HCT116 (cell line): ENCODE measurements at regions not wholly inside any gene's neighbourhood (a gene's known extent, or its start where the extent isn't known, plus 50 kb on each side); places are given as distances from the start of the nearest gene placed in this dataset.

ENCODE experiments used
- ATAC-seq: fragments of 200-7000 bp; cut with Tn5 transposase; 2 replicates; pipeline ENCODE4 v1.9.1; 2020; ENCODE audit warnings: mild to moderate bottlenecking, moderate library complexity
- BruUV-seq: library from RNA; stranded (reverse); fragments of 400-500 nt; replicated peaks from 2 replicates; lab custom pipeline; 2021; lab: Mats Ljungman, UMichigan
- CTCF ChIA-PET: fragments of 300-600 bp; sonication (Branson Sonifier 250); formaldehyde crosslinking; loops from one replicate; lab custom pipeline; 2021; ENCODE audit warnings: antibody characterized with exemption; lab: Charles Lee
- POLR2A ChIA-PET: fragments of 300-600, 350-600 bp; sonication (Branson Sonifier 250); formaldehyde crosslinking; loops from one replicate; lab custom pipeline; 2021; ENCODE audit warnings: antibody characterized with exemption; lab: Charles Lee
- RAD21 ChIA-PET, 2 experiments: fragments of 300-600 bp; sonication (Branson Sonifier 250); formaldehyde crosslinking; loops; one replicate each; lab custom pipeline; 2023; ENCODE audit warnings: low total read pairs in 2 of 2; ENCODE audit not compliant: uncharacterized antibody in 2 of 2, unreplicated experiment in 2 of 2, low non-redundant PET in 1 of 2; lab: Charles Lee
- DNase-seq: peaks from one replicate; pipeline ENCODE4 v3.0.0-alpha.2; 2010; ENCODE audit warnings: low read depth, low spot score
- H2AFZ ChIP-seq: fragments of 200-600 bp; shearing (Covaris generic), sonication (generic); 2 replicates; pipeline ENCODE4 v1.6.1; 2017; ENCODE audit warnings: low read depth, mixed run types, mixed read lengths, antibody characterized with exemption, low read length; ENCODE audit not compliant: poor library complexity, severe bottlenecking
- H3K27ac ChIP-seq: 2 replicates; pipeline ENCODE4 v1.5.1; 2012; ENCODE audit warnings: low read depth, low read length
- H3K27me3 ChIP-seq: fragments of 200-600 bp; sonication (generic); 2 replicates; pipeline ENCODE4 v1.6.1; 2016; ENCODE audit warnings: mixed run types, low read length, mixed read lengths; ENCODE audit not compliant: insufficient read depth
- H3K36me3 ChIP-seq, 2 experiments: fragments of 200-500 bp in 1 of 2; fragments of 200-600 bp in 1 of 2; sonication (Bioruptor generic) in 1 of 2; sonication (generic) in 1 of 2; 2 replicates each; pipeline versions ENCODE4 v1.5.1 to v1.6.1; 2014 to 2016; ENCODE audit warnings: low read length in 2 of 2, inconsistent platforms in 1 of 2, mixed read lengths in 1 of 2, mixed run types in 1 of 2; ENCODE audit not compliant: insufficient read depth in 2 of 2, control insufficient read depth in 1 of 2
- H3K4me1 ChIP-seq, 2 experiments: fragments of 200-600 bp in 1 of 2; sonication (generic) in 1 of 2; 2 replicates each; pipeline versions ENCODE4 v1.5.1 to v1.6.1; 2012 to 2017; ENCODE audit warnings: low read length in 2 of 2, inconsistent platforms in 1 of 2, mild to moderate bottlenecking in 1 of 2, mixed read lengths in 1 of 2, mixed run types in 1 of 2, moderate library complexity in 1 of 2; ENCODE audit not compliant: insufficient read depth in 2 of 2, control insufficient read depth in 1 of 2
- H3K4me2 ChIP-seq: fragments of 200-600 bp; sonication (generic); 2 replicates; pipeline ENCODE4 v1.6.1; 2017; ENCODE audit warnings: mixed run types, low read length, mixed read lengths
- H3K4me3 ChIP-seq, 2 experiments: fragments of 200-600 bp in 1 of 2; sonication (generic) in 1 of 2; replicated peaks in 1 of 2; 2 replicates each; pipeline ENCODE4 v1.5.1; 2011 to 2016; ENCODE audit warnings: low read length in 2 of 2, control low read depth in 1 of 2, low read depth in 1 of 2, mild to moderate bottlenecking in 1 of 2, mixed read lengths in 1 of 2, mixed run types in 1 of 2
- H3K79me2 ChIP-seq: fragments of 200-600 bp; sonication (generic); 2 replicates; pipeline ENCODE4 v1.6.1; 2017; ENCODE audit warnings: mild to moderate bottlenecking, mixed run types, low read length, moderate library complexity, mixed read lengths; ENCODE audit not compliant: insufficient read depth
- H3K9ac ChIP-seq: fragments of 200-600 bp; sonication (generic); 2 replicates; pipeline ENCODE4 v1.6.1; 2016; ENCODE audit warnings: low read length, mixed read lengths
- H3K9me2 ChIP-seq: fragments of 200-600 bp; sonication (generic), shearing (Covaris generic); 2 replicates; pipeline ENCODE4 v1.6.1; 2017; ENCODE audit warnings: mixed run types, mild to moderate bottlenecking, moderate library complexity; ENCODE audit not compliant: insufficient read depth
- H3K9me3 ChIP-seq, 2 experiments: fragments of 200-500 bp in 1 of 2; fragments of 200-600 bp in 1 of 2; sonication (Bioruptor generic) in 1 of 2; sonication (generic) in 1 of 2; 2 replicates each; pipeline ENCODE4 v1.6.1; 2014 to 2017; ENCODE audit warnings: low read length in 2 of 2, mixed read lengths in 2 of 2, inconsistent platforms in 1 of 2, low read depth in 1 of 2, mild to moderate bottlenecking in 1 of 2, mixed run types in 1 of 2, moderate library complexity in 1 of 2; ENCODE audit not compliant: control insufficient read depth in 1 of 2, insufficient read depth in 1 of 2
- H4K20me1 ChIP-seq: fragments of 200-600 bp; sonication (generic), shearing (Covaris generic); 2 replicates; pipeline ENCODE4 v1.6.1; 2017; ENCODE audit warnings: mixed run types, mild to moderate bottlenecking, moderate library complexity; ENCODE audit not compliant: insufficient read depth
- CBX3 ChIP-seq: IDR thresholded peaks from 2 replicates; pipeline ENCODE4 v1.6.1; 2012; ENCODE audit warnings: low read depth
- CEBPB ChIP-seq: IDR thresholded peaks from 2 replicates; pipeline ENCODE4 v1.6.1; 2012; ENCODE audit warnings: low read depth
- CTCF ChIP-seq, 3 experiments: fragments of 200-600 bp in 1 of 3; sonication (generic) in 1 of 3; IDR thresholded peaks in 2 of 3; conservative IDR thresholded peaks in 1 of 3; 2 replicates each; pipeline ENCODE4 v1.5.1; 2012 to 2017; ENCODE audit warnings: low read depth in 2 of 3, low read length in 2 of 3, antibody characterized with exemption in 1 of 3, borderline replicate concordance in 1 of 3, control low read depth in 1 of 3, mild to moderate bottlenecking in 1 of 3, mixed read lengths in 1 of 3, mixed run types in 1 of 3, moderate library complexity in 1 of 3; ENCODE audit not compliant: insufficient read depth in 1 of 3
- ELF1 ChIP-seq: IDR thresholded peaks from 2 replicates; pipeline ENCODE4 v1.6.1; 2012; ENCODE audit warnings: low read depth, borderline replicate concordance
- EZH2phosphoT487 ChIP-seq: fragments of 200-600 bp; IDR thresholded peaks from 2 replicates; pipeline ENCODE4 v1.6.1; 2018; ENCODE audit warnings: antibody characterized with exemption, borderline replicate concordance
- FOSL1 ChIP-seq: IDR thresholded peaks from 2 replicates; pipeline ENCODE4 v1.6.1; 2012; ENCODE audit warnings: low read depth
- JUND ChIP-seq: IDR thresholded peaks from 2 replicates; pipeline ENCODE4 v1.6.1; 2012
- POLR2A ChIP-seq: IDR thresholded peaks from 2 replicates; pipeline ENCODE4 v1.7.0; 2011; ENCODE audit warnings: borderline replicate concordance; ENCODE audit not compliant: insufficient read depth, insufficient read length; ENCODE audit errors: extremely low read depth
- POLR2AphosphoS5 ChIP-seq: IDR thresholded peaks from 2 replicates; pipeline ENCODE4 v1.6.1; 2011; ENCODE audit warnings: mild to moderate bottlenecking, low read depth, low read length, moderate library complexity
- REST ChIP-seq: IDR thresholded peaks from 2 replicates; pipeline ENCODE4 v1.6.1; 2012; ENCODE audit warnings: low read depth
- SIN3A ChIP-seq: IDR thresholded peaks from 2 replicates; pipeline ENCODE4 v1.6.1; 2012; ENCODE audit warnings: low read depth
- SRF ChIP-seq: IDR thresholded peaks from 2 replicates; pipeline ENCODE4 v1.6.1; 2012; ENCODE audit warnings: low read depth
- TCF7L2 ChIP-seq: IDR thresholded peaks from 2 replicates; pipeline ENCODE4 v1.7.0; 2011; ENCODE audit warnings: borderline replicate concordance, inconsistent platforms; ENCODE audit not compliant: insufficient read depth, insufficient read length; ENCODE audit errors: extremely low read depth
- ZBTB33 ChIP-seq: IDR thresholded peaks from 2 replicates; pipeline ENCODE4 v1.6.1; 2011; ENCODE audit warnings: mild to moderate bottlenecking, low read length, moderate library complexity; ENCODE audit not compliant: insufficient replicate concordance; ENCODE audit errors: extremely low read depth
- intact Hi-C: fragments of 100-400 bp; cut with micrococcal nuclease; formaldehyde crosslinking; loops from 2 replicates; pipeline ENCODE4 v1.10.0; 2022

- TF ChIP-seq SIN3A: no peak
- TF ChIP-seq POLR2AphosphoS5: no peak
- no peak for TF ChIP-seq POLR2A
- TF ChIP-seq REST: no peak
- no peak for TF ChIP-seq JUND
Measured at GRCh38 chr11:119520400-119520799, 97.4 kb upstream of the THY1 start (continued).

GRCh38 chr11:119519796-119520195 is 96.8 kb upstream of the THY1 start:
- Histone ChIP-seq H2AFZ (no peak overlapping the region), H3K36me3 (no peaks in the 10 kb centered on the region)

More at GRCh38 chr11:119519796-119520195, 96.8 kb upstream of the THY1 start:
- no peaks in the 10 kb centered on the region for H3K9me2 ChIP-seq
- no peak overlapping the region for H3K4me2 ChIP-seq
- ATAC-seq (no peak), DNase-seq (no peak)
- H3K27ac ChIP-seq: no peak overlapping the region
- H3K27me3 ChIP-seq: no peaks in the 10 kb centered on the region
- H3K9ac ChIP-seq: no peak overlapping the region
- RAD21 ChIA-PET: no interaction called here
- POLR2A ChIA-PET: no interaction called here
- intact Hi-C loops: no loop called here
- TF ChIP-seq SRF: no peak
- no peak for TF ChIP-seq CEBPB
- no peak for TF ChIP-seq POLR2AphosphoS5
- TF ChIP-seq CTCF (IDR thresholded peaks at IDR 0.05 in 2 of 3, conservative IDR thresholded peaks at IDR 0.05 in 1 of 3; ENCODE audit: borderline replicate concordance in 1 of 3, insufficient read depth in 1 of 3, low read depth in 2 of 3, low read length in 2 of 3): no peak
- TF ChIP-seq CBX3: no peak
- no peak for TF ChIP-seq SIN3A
- TF ChIP-seq EZH2phosphoT487: no peak
- TF ChIP-seq ZBTB33: no peak
- TF ChIP-seq ELF1: no peak
- no peak for TF ChIP-seq FOSL1
- TF ChIP-seq TCF7L2: no peak
- H4K20me1 ChIP-seq: no peaks in the 10 kb centered on the region
- no peaks in the 10 kb centered on the region for H3K4me1 ChIP-seq
- BruUV-seq: no TSS peak
- H3K9me3 ChIP-seq: no peaks in the 10 kb centered on the region
- no peak overlapping the region for H3K4me3 ChIP-seq
- CTCF ChIA-PET: no interaction called here
- no peaks in the 10 kb centered on the region for H3K79me2 ChIP-seq
